ENCODE measurements at regions not wholly inside any gene's neighbourhood (a gene's known extent, or its start where the extent isn't known, plus 50 kb on each side); places are given as distances from the start of the nearest gene placed in this dataset.
"Not testable (repeated sequence)": the region's sequence is repeated elsewhere in the genome, so short reads cannot be mapped to it uniquely, and the experiment has no call there.

DNA sequence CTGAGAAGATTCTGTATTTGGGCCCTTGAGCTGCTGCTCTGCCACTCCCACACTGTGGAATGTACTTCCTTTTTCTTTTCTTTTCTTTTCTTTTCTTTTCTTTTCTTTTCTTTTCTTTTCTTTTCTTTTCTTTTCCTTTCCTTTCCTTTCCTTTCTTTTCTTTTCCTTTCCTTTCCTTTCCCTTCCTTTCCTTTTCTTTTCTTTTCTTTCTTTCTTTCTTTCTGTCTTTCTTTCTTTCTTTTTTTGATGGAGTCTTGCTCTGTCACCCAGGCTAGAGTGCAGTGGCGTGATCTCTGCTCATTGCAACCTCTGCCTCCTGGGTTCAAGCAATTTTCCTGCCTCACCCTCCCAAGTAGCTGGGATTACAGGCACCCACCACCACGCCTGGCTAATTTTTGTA lies 89.8 kb downstream of the DNAAF6 start:
- FAIRE-seq, result not testable (repeated sequence)

DNA sequence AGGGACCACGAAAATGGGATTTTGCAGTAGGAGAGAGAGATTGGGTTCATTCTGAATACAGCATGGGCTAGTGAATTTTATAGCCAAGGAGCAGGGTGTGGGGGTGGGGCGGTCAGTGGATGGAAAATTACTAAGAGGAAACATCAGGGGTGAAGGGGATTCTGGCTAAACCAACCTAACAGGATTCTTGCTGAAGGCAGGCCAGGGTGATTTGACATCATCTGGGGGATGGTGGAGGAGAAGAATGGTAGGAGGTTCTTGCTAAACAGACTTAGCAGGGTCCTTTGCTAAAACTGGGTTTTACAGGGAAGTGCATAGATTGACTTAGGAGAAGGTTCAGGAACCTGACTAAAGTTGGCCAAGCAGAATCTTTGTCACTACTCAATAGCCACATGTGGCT lies 91.9 kb downstream of the DNAAF6 start:
- FAIRE-seq (no peak), DNase-seq (ENCODE audit: insufficient read length, low spot score) (no peak)

More for the DNA sequence above, 89.8 kb downstream of the DNAAF6 start:
- not testable (repeated sequence) for DNase-seq (ENCODE audit: insufficient read length, low spot score)

- FAIRE-seq, result no peak
Observed at GRCh38 chrX:107301253-107301652, 94.8 kb downstream of the DNAAF6 start.

GRCh38 chrX:107304141-107304540 lies 97.7 kb downstream of the DNAAF6 start:
- no peak for DNase-seq (ENCODE audit: insufficient read length, low spot score)
- no peak for FAIRE-seq

More at GRCh38 chrX:107301253-107301652, 94.8 kb downstream of the DNAAF6 start:
- DNase-seq (ENCODE audit: insufficient read length, low spot score), result no peak

DNA sequence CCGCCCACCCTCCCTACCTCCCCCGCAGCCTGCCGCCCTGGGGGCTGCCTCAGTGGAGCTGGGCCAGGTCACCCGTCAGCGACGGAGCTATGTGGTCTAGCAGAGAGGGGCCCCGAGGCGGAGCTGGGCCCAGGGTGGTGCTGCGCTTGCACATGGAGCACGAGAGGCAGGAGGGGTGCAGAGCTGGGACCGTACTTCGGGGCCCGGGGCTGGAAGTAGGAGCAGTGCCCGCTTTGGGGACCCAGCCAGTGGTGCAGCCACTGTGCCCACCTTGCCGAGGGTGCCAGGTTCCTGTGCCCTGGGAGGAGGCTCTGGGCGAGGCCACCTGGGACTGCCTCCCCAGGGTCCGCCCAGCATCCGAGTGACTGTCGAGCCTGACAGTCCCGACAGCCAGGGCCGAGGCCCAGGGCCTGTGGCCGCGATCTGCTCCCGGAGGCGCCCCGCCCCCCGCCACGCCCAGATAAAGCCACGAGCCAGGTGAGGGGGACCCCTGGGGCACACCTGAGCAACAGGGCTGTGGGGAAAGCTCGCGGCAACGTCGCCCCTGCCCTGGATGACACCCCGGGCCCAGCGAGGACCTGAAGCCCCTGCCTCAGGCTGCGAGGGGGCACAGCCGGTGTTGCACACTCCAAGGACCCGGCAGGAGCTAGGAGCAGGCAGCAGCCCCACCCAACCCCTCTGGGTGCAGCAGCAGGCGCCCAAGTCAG lies 117.5 kb downstream of the DNAAF6 start:
- DNase-seq (ENCODE audit: insufficient read length, low spot score), result no peak
- FAIRE-seq, result no peak

- peak; percentile 0 for DNase-seq (ENCODE audit: insufficient read length, low spot score)
Observed at GRCh38 chrX:107324493-107325310, 118.3 kb downstream of the DNAAF6 start.

GRCh38 chrX:107325467-107325866 lies 119.1 kb downstream of the DNAAF6 start:
- FAIRE-seq, result no peak
- DNase-seq (ENCODE audit: insufficient read length, low spot score), result no peak

More at GRCh38 chrX:107324493-107325310, 118.3 kb downstream of the DNAAF6 start:
- no peak for FAIRE-seq

GRCh38 chrX:107348051-107348450 lies 101.4 kb upstream of the FRMPD3 start:
- FAIRE-seq, result no peak

GRCh38 chrX:107348990-107349389 lies 100.5 kb upstream of the FRMPD3 start:
- FAIRE-seq (no peak), DNase-seq (ENCODE audit: insufficient read length, low spot score) (no peak)

More at GRCh38 chrX:107348051-107348450, 101.4 kb upstream of the FRMPD3 start:
- no peak for DNase-seq (ENCODE audit: insufficient read length, low spot score)

GRCh38 chrX:107355533-107355932 lies 93.9 kb upstream of the FRMPD3 start:
- no peak for FAIRE-seq
- no peak for DNase-seq (ENCODE audit: insufficient read length, low spot score)

- FAIRE-seq, result no peak
- no peak for DNase-seq (ENCODE audit: insufficient read length, low spot score)
Observed at GRCh38 chrX:107360788-107361360, 88.6 kb upstream of the FRMPD3 start.

DNA sequence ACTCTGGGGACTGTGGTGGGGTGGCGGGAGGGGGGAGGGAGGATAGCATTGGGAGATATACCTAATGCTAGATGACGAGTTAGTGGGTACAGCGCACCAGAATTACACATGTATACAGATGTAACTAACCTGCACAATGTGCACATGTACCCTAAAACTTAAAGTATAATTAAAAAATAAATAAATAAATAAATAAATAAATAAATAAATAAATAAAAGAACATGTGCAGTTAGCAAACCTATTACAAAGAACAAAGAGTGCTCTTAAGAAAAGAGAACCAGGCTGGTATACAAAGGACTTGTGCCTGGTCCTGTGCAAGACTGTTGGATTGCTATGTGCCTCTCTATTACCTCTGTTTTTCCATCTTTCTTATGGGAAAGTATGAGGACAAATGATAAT lies 79.3 kb upstream of the FRMPD3 start:
- DNase-seq (ENCODE audit: insufficient read length, low spot score); FAIRE-seq: not testable (repeated sequence)

DNA sequence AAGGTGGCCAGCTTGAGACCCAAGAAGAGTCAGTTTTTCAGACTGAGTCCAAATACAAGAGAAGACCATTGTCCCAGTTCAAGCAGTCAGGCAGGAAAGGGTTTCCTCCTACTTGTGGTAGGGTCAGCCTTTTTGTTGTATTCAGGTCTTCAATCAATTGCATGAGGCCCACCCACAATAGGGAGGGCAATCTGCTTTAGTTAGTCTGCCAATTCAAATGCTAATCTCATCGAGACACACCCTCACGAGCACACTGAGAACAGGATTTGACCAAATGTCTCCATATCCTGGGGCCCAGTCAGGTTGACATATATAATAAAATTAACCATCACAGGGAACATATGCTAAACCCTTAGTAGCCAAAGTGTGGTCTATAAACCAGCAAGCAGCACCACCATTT lies 75.3 kb upstream of the FRMPD3 start:
- FAIRE-seq (no peak), DNase-seq (ENCODE audit: insufficient read length, low spot score) (no peak)

GRCh38 chrX:107374831-107375230 lies 74.6 kb upstream of the FRMPD3 start:
- FAIRE-seq, result no peak
- DNase-seq (ENCODE audit: insufficient read length, low spot score), result no peak

DNA sequence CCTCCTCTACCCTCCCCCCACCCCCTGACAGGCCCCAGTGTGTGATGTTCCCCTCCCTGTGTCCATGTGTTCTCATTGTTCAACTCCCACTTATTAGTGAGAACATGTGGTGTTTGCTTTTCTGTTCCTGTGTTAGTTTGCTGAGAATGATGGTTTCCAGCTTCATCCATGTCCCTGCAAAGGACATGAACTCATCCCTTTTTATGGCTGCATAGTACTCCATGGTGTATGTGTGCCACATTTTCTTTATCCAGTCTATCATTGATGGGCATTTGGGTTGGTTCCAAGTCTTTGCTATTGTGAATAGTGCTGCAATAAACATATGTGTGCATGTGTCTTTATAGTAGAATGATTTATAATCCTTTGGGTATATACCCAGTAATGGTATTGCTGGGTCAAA lies 73.3 kb upstream of the FRMPD3 start:
- not testable (repeated sequence) for DNase-seq (ENCODE audit: insufficient read length, low spot score); FAIRE-seq

DNA sequence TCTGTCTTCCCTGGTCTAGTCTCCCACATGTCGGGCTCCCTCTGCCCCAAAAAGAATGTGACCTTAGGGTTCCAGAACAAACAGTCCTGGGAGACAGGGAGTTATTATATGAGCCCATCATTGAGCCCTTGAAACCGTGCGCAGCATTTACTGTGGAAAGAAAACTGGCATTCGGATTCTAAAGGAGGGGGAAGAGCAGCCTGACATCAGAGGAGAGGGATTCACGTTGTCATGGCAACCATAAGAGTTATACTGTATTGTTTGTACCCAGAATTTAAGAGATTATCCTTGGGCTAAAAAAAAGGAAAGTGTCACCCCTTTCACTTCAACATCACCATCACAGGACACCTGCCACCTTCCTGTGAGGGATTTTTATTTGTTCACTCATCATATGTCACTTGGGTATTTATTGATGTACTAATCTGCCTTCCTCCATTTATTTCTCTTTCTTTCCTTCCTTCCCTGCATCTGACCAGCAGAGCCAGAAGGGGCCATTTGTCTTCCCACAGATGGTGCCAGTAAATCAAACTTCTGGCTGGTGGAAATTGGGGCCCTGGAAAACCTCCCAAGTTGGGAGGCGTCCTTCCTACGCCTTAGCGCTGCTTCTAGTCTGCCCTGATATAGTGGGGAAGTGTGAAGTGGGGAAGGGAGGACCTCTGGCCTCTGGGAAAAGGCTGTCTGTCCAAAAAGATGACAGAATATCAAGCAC lies 64.9 kb upstream of the FRMPD3 start:
- FAIRE-seq (no peak), DNase-seq (ENCODE audit: insufficient read length, low spot score) (no peak)

DNA sequence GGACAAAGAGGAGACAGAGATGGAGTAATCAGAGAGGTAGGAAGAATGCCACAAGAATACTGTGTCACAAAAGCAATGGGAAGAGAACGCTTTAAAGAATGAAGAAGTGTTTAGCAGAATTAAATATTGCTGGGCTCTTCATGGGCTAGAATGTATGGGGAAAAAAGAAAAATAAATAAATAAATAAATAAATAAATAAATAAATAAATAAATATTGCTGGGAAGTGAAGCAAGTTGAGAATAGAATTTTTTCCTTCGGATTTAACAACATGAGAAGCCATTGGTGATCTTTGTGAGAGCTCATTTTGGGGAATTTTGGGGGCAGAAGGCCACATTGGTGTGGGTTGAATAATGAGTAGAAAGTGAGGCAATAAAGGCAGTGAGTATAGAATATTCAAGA lies 59.7 kb upstream of the FRMPD3 start:
- FAIRE-seq (no peak), DNase-seq (ENCODE audit: insufficient read length, low spot score) (no peak)

GRCh38 chrX:107393656-107394055 lies 55.8 kb upstream of the FRMPD3 start:
- DNase-seq (ENCODE audit: insufficient read length, low spot score); FAIRE-seq: not testable (repeated sequence)

GRCh38 chrX:107396235-107396634 lies 53.2 kb upstream of the FRMPD3 start:
- no peak for FAIRE-seq
- DNase-seq (ENCODE audit: insufficient read length, low spot score), result no peak

DNA sequence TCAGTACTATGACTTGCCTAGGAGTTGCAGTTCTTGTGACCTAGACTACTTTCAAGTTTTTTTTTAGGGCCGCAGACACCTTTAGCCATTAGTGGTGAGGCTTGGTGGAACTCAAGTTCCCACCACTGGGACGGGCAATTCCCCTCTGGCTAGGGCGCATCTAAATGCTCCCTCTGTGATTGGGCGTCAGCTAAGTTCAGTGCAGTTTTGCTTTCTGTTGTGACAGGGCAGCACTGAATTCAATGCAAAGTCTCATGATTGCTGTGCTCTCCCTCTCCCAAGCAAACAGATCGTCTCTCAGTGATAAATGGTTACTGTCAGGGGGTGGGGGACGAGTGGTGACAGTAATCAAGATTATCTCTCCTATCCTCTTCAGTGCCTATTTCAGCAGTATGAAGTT lies 52.7 kb upstream of the FRMPD3 start:
- no peak for FAIRE-seq

GRCh38 chrX:107398115-107398514 lies 51.3 kb upstream of the FRMPD3 start:
- FAIRE-seq (no peak), DNase-seq (ENCODE audit: insufficient read length, low spot score) (no peak)

More for the DNA sequence above, 52.7 kb upstream of the FRMPD3 start:
- no peak for DNase-seq (ENCODE audit: insufficient read length, low spot score)
